ENCODE measurements at regions not wholly inside any gene's neighbourhood (a gene's known extent, or its start where the extent isn't known, plus 50 kb on each side); places are given as distances from the start of the nearest gene placed in this dataset.

GRCh38 chr10:4352414-4352961 lies 473.5 kb upstream of the AKR1E2 start:
- ChIA-PET POLR2A (no interaction called here), CTCF (interaction anchor here (1.3 kb wide), 1 partner anchor 98 kb away, joined by 3 read pairs; no protein-coding TSS in a partner anchor)
- intact Hi-C loops (cut with micrococcal nuclease) (loop anchor here (5.0 to 10.0 kb wide), 6 partner anchors 305 to 1158 kb away; no protein-coding TSS in a partner anchor), dilution Hi-C loops (cut with MboI; ENCODE audit: extremely low pct_ligation_motif_present, low sequenced_read_pairs) (no loop called here)
- no peak for FAIRE-seq
- BruUV-seq (replicated peaks) = no TSS peak
- Histone ChIP-seq H3K4me3 (replicated peaks in 1 of 3; ENCODE audit: insufficient read depth in 1 of 3, low read depth in 1 of 3, low read length in 3 of 3) (no peak overlapping the region), H3K9me3 (replicated peaks; ENCODE audit: control insufficient read depth, insufficient read depth, low read length) (no peaks in the 10 kb centered on the region), H3K9ac (replicated peaks; ENCODE audit: extremely low read depth, insufficient read depth, low read length) (no peak overlapping the region), H3K4me1 (ENCODE audit: control insufficient read depth, extremely low read depth, insufficient read depth, low read length) (peaks cover 51% of the 10 kb centered on the region), H3K79me2 (ENCODE audit: control insufficient read depth, insufficient read depth, low read length) (no peaks in the 10 kb centered on the region), H2AFZ (ENCODE audit: low read depth, low read length) (no peak overlapping the region), H3K9me1 (replicated peaks; ENCODE audit: control insufficient read depth, extremely low read depth, insufficient read depth, low read length) (no peaks in the 10 kb centered on the region), H3K27me3 (ENCODE audit: control insufficient read depth in 2 of 2, insufficient read depth in 2 of 2, low read length in 2 of 2) (no peaks in the 10 kb centered on the region), H3K4me2 (ENCODE audit: insufficient read depth, low read length) (no peak overlapping the region), H4K20me1 (replicated peaks; ENCODE audit: control insufficient read depth, extremely low read depth, insufficient read depth, low read length) (no peaks in the 10 kb centered on the region), H3K36me3 (ENCODE audit: control insufficient read depth in 2 of 2, extremely low read depth in 1 of 2, insufficient read depth in 2 of 2, low read length in 2 of 2) (no peaks in the 10 kb centered on the region), H3K27ac (ENCODE audit: insufficient read depth, low read depth, low read length) (peak overlapping the region; percentile 94)
- TF ChIP-seq MYC (IDR thresholded peaks at IDR 0.05; ENCODE audit: low read depth, low read length) = no peak
- TF ChIP-seq JUN (IDR thresholded peaks at IDR 0.05; ENCODE audit: borderline replicate concordance, insufficient read depth, insufficient read length, low read depth) = no peak
- no peak for TF ChIP-seq MAX (IDR thresholded peaks at IDR 0.05; ENCODE audit: insufficient read depth, insufficient read length)
- DNase-seq (ENCODE audit: low read depth, low spot score) = peak; percentile 48

GRCh38 chr10:4351723-4352413 lies 474.1 kb upstream of the AKR1E2 start:
- Histone ChIP-seq H3K27ac (ENCODE audit: insufficient read depth, low read depth, low read length) (peak overlapping the region; percentile 46), H3K9me3 (replicated peaks; ENCODE audit: control insufficient read depth, insufficient read depth, low read length) (no peaks in the 10 kb centered on the region), H3K79me2 (ENCODE audit: control insufficient read depth, insufficient read depth, low read length) (no peaks in the 10 kb centered on the region), H3K4me3 (replicated peaks in 1 of 3; ENCODE audit: insufficient read depth in 1 of 3, low read depth in 1 of 3, low read length in 3 of 3) (no peak overlapping the region), H4K20me1 (replicated peaks; ENCODE audit: control insufficient read depth, extremely low read depth, insufficient read depth, low read length) (no peaks in the 10 kb centered on the region), H3K27me3 (ENCODE audit: control insufficient read depth in 2 of 2, insufficient read depth in 2 of 2, low read length in 2 of 2) (no peaks in the 10 kb centered on the region), H3K36me3 (ENCODE audit: control insufficient read depth in 2 of 2, extremely low read depth in 1 of 2, insufficient read depth in 2 of 2, low read length in 2 of 2) (no peaks in the 10 kb centered on the region), H3K9me1 (replicated peaks; ENCODE audit: control insufficient read depth, extremely low read depth, insufficient read depth, low read length) (no peaks in the 10 kb centered on the region), H2AFZ (ENCODE audit: low read depth, low read length) (no peak overlapping the region), H3K4me1 (ENCODE audit: control insufficient read depth, extremely low read depth, insufficient read depth, low read length) (peaks cover 51% of the 10 kb centered on the region), H3K4me2 (ENCODE audit: insufficient read depth, low read length) (no peak overlapping the region), H3K9ac (replicated peaks; ENCODE audit: extremely low read depth, insufficient read depth, low read length) (peak overlapping the region; percentile 7)
- dilution Hi-C loops (cut with MboI; ENCODE audit: extremely low pct_ligation_motif_present, low sequenced_read_pairs) (no loop called here), intact Hi-C loops (cut with micrococcal nuclease) (loop anchor here (5.0 to 10.0 kb wide), 6 partner anchors 305 to 1157 kb away; no protein-coding TSS in a partner anchor)
- TF ChIP-seq FOS (IDR thresholded peaks at IDR 0.05; ENCODE audit: borderline replicate concordance, insufficient read depth, low read length) (peak; percentile 78), JUN (IDR thresholded peaks at IDR 0.05; ENCODE audit: borderline replicate concordance, insufficient read depth, insufficient read length, low read depth) (peak; percentile 84), MAX (IDR thresholded peaks at IDR 0.05; ENCODE audit: insufficient read depth, insufficient read length) (no peak)
- FAIRE-seq (no peak), DNase-seq (ENCODE audit: low read depth, low spot score) (peak; percentile 79)
- CTCF ChIA-PET = interaction anchor here (1.3 kb wide), 1 partner anchor 98 kb away, joined by 3 read pairs; no protein-coding TSS in a partner anchor
- no TSS peak for BruUV-seq (replicated peaks)
- POLR2A ChIA-PET = no interaction called here
